H1 (cell line): ENCODE measurements at regions not wholly inside any gene's neighbourhood (a gene's known extent, or its start where the extent isn't known, plus 50 kb on each side); places are given as distances from the start of the nearest gene placed in this dataset.

ENCODE experiments used
- CTCF ChIA-PET: fragments of 300-600 bp; sonication (Branson Sonifier 250); formaldehyde crosslinking; loops from one replicate; lab custom pipeline; 2021; ENCODE audit not compliant: partially characterized antibody; lab: Charles Lee
- POLR2A ChIA-PET: fragments of 300-600 bp; sonication (Branson Sonifier 250); formaldehyde crosslinking; loops from one replicate; lab custom pipeline; 2021; ENCODE audit warnings: inconsistent platforms; ENCODE audit not compliant: partially characterized antibody; lab: Charles Lee
- DNase-seq, 2 experiments: peaks; one replicate each; pipeline versions ENCODE4 v3.0.0 to v3.0.0-alpha.2; 2010 to 2022; ENCODE audit warnings: low spot score in 2 of 2, low read depth in 1 of 2, mixed read lengths in 1 of 2
- FAIRE-seq: peaks from 2 replicates; lab custom pipeline; 2011; peaks lifted over from hg19 to GRCh38; lab: Jason Lieb, UNC
- H2AFZ ChIP-seq: 2 replicates; pipeline ENCODE4 v1.8.1; 2012; ENCODE audit warnings: low read length, inconsistent platforms
- H2AK5ac ChIP-seq: 2 replicates; pipeline ENCODE4 v1.6.1; 2013; ENCODE audit warnings: low read depth, low read length
- H2BK120ac ChIP-seq: replicated peaks from 2 replicates; pipeline ENCODE3; 2013; ENCODE audit warnings: low read depth, low read length, inconsistent platforms
- H2BK12ac ChIP-seq: 2 replicates; pipeline ENCODE4 v1.6.1; 2013; ENCODE audit warnings: low read depth, low read length
- H2BK15ac ChIP-seq: 2 replicates; pipeline ENCODE4 v1.6.1; 2013; ENCODE audit warnings: low read length
- H2BK20ac ChIP-seq: 2 replicates; pipeline ENCODE4 v1.6.1; 2013; ENCODE audit warnings: low read length
- H2BK5ac ChIP-seq: 2 replicates; pipeline ENCODE4 v1.6.1; 2013; ENCODE audit warnings: low read depth, low read length
- H3K14ac ChIP-seq: 2 replicates; pipeline ENCODE4 v1.6.1; 2013; ENCODE audit warnings: inconsistent platforms; ENCODE audit not compliant: insufficient read length
- H3K18ac ChIP-seq: 2 replicates; pipeline ENCODE4 v1.6.1; 2013; ENCODE audit warnings: low read length; ENCODE audit errors: extremely low read depth
- H3K23ac ChIP-seq: 2 replicates; pipeline ENCODE4 v1.6.1; 2013; ENCODE audit warnings: inconsistent platforms; ENCODE audit not compliant: insufficient read length
- H3K23me2 ChIP-seq: 2 replicates; pipeline ENCODE4 v1.6.1; 2013; ENCODE audit warnings: low read depth, low read length
- H3K27ac ChIP-seq: 2 replicates; pipeline ENCODE4 v1.6.1; 2011; ENCODE audit warnings: low read depth, low read length, inconsistent platforms
- H3K27me3 ChIP-seq, 4 experiments: replicated peaks in 1 of 4; 1 replicate in 1 of 4; 2 replicates in 3 of 4; pipeline versions ENCODE4 v1.6.1 to v1.8.1; 2011 to 2013; ENCODE audit warnings: low read length in 3 of 4, mild to moderate bottlenecking in 3 of 4, inconsistent platforms in 2 of 4, mixed read lengths in 2 of 4, moderate library complexity in 1 of 4; ENCODE audit not compliant: control insufficient read depth in 3 of 4, insufficient read depth in 3 of 4; ENCODE audit errors: extremely low read depth in 1 of 4
- H3K36me3 ChIP-seq, 4 experiments: 2 replicates each; pipeline versions ENCODE4 v1.6.1 to v1.8.1; 2011 to 2013; ENCODE audit warnings: mild to moderate bottlenecking in 4 of 4, low read length in 3 of 4, moderate library complexity in 2 of 4, control low read depth in 1 of 4, inconsistent platforms in 1 of 4; ENCODE audit not compliant: insufficient read depth in 4 of 4, control insufficient read depth in 2 of 4
- H3K4ac ChIP-seq: replicated peaks from 2 replicates; pipeline ENCODE3; 2013; ENCODE audit warnings: low read length, low read depth, mixed read lengths, inconsistent platforms; ENCODE audit not compliant: insufficient read length
- H3K4me1 ChIP-seq, 4 experiments: replicated peaks in 1 of 4; 1 replicate in 1 of 4; 2 replicates in 3 of 4; pipeline versions ENCODE4 v1.6.1 to v1.8.1; 2011 to 2013; ENCODE audit warnings: low read length in 3 of 4, inconsistent platforms in 2 of 4, mixed read lengths in 1 of 4; ENCODE audit not compliant: insufficient read depth in 4 of 4, control insufficient read depth in 3 of 4
- H3K4me2 ChIP-seq, 2 experiments: 2 replicates each; pipeline versions ENCODE4 v1.6.1 to v1.8.1; 2011 to 2013; ENCODE audit warnings: low read depth in 2 of 2, low read length in 2 of 2, control low read depth in 1 of 2, inconsistent platforms in 1 of 2, mild to moderate bottlenecking in 1 of 2; ENCODE audit not compliant: insufficient read depth in 1 of 2
- H3K4me3 ChIP-seq, 4 experiments: fragments of 200-600, 300-600 bp in 1 of 4; sonication (generic), shearing (Covaris generic), sonication (Bioruptor Twin) in 1 of 4; 2 replicates each; pipeline versions ENCODE4 v1.5.1 to v1.8.1; 2011 to 2016; ENCODE audit warnings: low read length in 4 of 4, low read depth in 3 of 4, control low read depth in 2 of 4, inconsistent platforms in 2 of 4, mild to moderate bottlenecking in 2 of 4, mixed read lengths in 1 of 4, moderate library complexity in 1 of 4; ENCODE audit not compliant: insufficient read depth in 2 of 4; ENCODE audit errors: extremely low read depth in 1 of 4
- H3K56ac ChIP-seq: replicated peaks from 2 replicates; pipeline ENCODE3; 2013; ENCODE audit warnings: low read depth, mild to moderate bottlenecking, mixed read lengths, low read length, inconsistent platforms; ENCODE audit not compliant: insufficient read length
- H3K79me1 ChIP-seq: 2 replicates; pipeline ENCODE4 v1.6.1; 2013; ENCODE audit warnings: low read depth, low read length, control low read depth
- H3K79me2 ChIP-seq, 2 experiments: 2 replicates each; pipeline versions ENCODE4 v1.6.1 to v1.8.1; 2012 to 2013; ENCODE audit warnings: low read length in 2 of 2, mild to moderate bottlenecking in 2 of 2, inconsistent platforms in 1 of 2; ENCODE audit not compliant: insufficient read depth in 2 of 2, control insufficient read depth in 1 of 2
- H3K9ac ChIP-seq, 4 experiments: replicated peaks in 1 of 4; 1 replicate in 1 of 4; 2 replicates in 3 of 4; pipeline versions ENCODE4 v1.6.1 to v1.8.1; 2011 to 2013; ENCODE audit warnings: low read depth in 3 of 4, low read length in 3 of 4, control low read depth in 2 of 4, mild to moderate bottlenecking in 2 of 4, moderate library complexity in 2 of 4, inconsistent platforms in 1 of 4; ENCODE audit errors: extremely low read depth in 1 of 4
- H3K9me3 ChIP-seq, 2 experiments: 2 replicates each; pipeline versions ENCODE4 v1.6.1 to v1.8.1; 2012 to 2013; ENCODE audit warnings: mild to moderate bottlenecking in 2 of 2, moderate library complexity in 2 of 2, control low read depth in 1 of 2, inconsistent platforms in 1 of 2, low read depth in 1 of 2, low read length in 1 of 2, mixed read lengths in 1 of 2; ENCODE audit not compliant: insufficient read depth in 2 of 2
- H4K20me1 ChIP-seq, 2 experiments: replicated peaks in 1 of 2; 2 replicates each; pipeline versions ENCODE3 to v1.8.1; 2011 to 2013; ENCODE audit warnings: inconsistent platforms in 2 of 2, low read length in 2 of 2, mild to moderate bottlenecking in 1 of 2; ENCODE audit not compliant: insufficient read depth in 2 of 2, control insufficient read depth in 1 of 2
- H4K5ac ChIP-seq: 2 replicates; pipeline ENCODE4 v1.6.1; 2013; ENCODE audit warnings: low read length, low read depth, mixed read lengths, inconsistent platforms; ENCODE audit not compliant: insufficient read length
- H4K8ac ChIP-seq: 2 replicates; pipeline ENCODE4 v1.8.0; 2013; ENCODE audit warnings: mild to moderate bottlenecking, moderate library complexity, low read length, inconsistent platforms; ENCODE audit not compliant: insufficient read depth; ENCODE audit errors: extremely low read depth
- H4K91ac ChIP-seq: replicated peaks from 2 replicates; pipeline ENCODE3; 2013; ENCODE audit warnings: low read length, mixed read lengths, inconsistent platforms; ENCODE audit not compliant: insufficient read length
- ASH2L ChIP-seq: fragments of 200-600, 300-600 bp; sonication (generic); IDR thresholded peaks from one replicate; pipeline ENCODE4 v1.7.1; 2017; ENCODE audit warnings: low read length
- CTBP2 ChIP-seq: IDR thresholded peaks from 2 replicates; pipeline ENCODE4 v1.7.0; 2011; ENCODE audit warnings: borderline replicate concordance, mild to moderate bottlenecking, moderate library complexity, mixed read lengths, low read length; ENCODE audit not compliant: insufficient read depth, insufficient read length
- HDAC6 ChIP-seq: IDR thresholded peaks from one replicate; pipeline ENCODE4 v1.7.1; 2012; ENCODE audit warnings: low read depth, mild to moderate bottlenecking, inconsistent platforms, low read length, moderate library complexity
- RFX5 ChIP-seq: IDR thresholded peaks from 2 replicates; pipeline ENCODE4 v1.6.1; 2011; ENCODE audit warnings: low read depth, low read length, improper control_type of control experiment, borderline replicate concordance
- SAP30 ChIP-seq: fragments of 300-600 bp; sonication (generic); IDR thresholded peaks from 2 replicates; pipeline ENCODE4 v1.7.1; 2012; ENCODE audit warnings: low read length, moderate library complexity, mild to moderate bottlenecking, inconsistent platforms; ENCODE audit not compliant: insufficient read depth, insufficient replicate concordance
- WGBS, 2 experiments: shearing (Covaris generic) in 1 of 2; methylation state at CpG; one replicate each; pipeline versions ENCODE4 v1.1.6 to v1.1.7; 2013 to 2015; ENCODE audit warnings: low lambda C conversion rate in 2 of 2, mixed read lengths in 2 of 2, inconsistent platforms in 1 of 2, low coverage in 1 of 2, missing lambda C conversion rate in 1 of 2; ENCODE audit not compliant: insufficient replicate concordance in 2 of 2, insufficient coverage in 1 of 2, insufficient read length in 1 of 2; ENCODE audit errors: extremely low coverage in 1 of 2, missing lambda C conversion rate in 1 of 2; 5-methylcytosine and 5-hydroxymethylcytosine counted together
- TF ChIP-seq, protein P1 (sequence below): IDR thresholded peaks from 2 replicates; pipeline ENCODE4 v1.6.1; 2012; ENCODE audit warnings: low read length, inconsistent platforms

DNA sequence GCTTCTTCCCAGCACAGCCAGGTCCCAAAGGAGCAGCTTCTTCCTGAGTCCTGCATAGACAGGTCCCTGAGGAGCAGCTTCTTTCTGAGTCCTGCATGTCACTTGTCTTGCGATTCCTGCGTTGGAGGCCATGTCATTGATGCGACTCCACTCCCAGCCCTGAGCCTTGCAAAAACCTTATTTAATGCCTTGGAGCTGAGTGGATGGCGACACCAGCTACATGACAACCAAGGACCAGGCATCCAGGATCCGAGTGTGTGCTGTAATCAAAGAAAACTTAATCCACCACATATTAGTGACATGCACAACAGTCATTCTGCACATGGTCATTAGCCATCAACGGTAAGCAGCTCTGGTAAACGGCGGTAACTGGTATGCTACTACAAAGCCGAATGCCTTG, 315.8 kb downstream of the TEX29 start:
- Histone ChIP-seq H3K18ac (no peak overlapping the region), H4K20me1 (no peaks in the 10 kb centered on the region), H3K36me3 (no peaks in the 10 kb centered on the region), H3K27ac (no peak overlapping the region), H3K23me2 (no peaks in the 10 kb centered on the region), H3K9me3 (no peaks in the 10 kb centered on the region), H3K27me3 (no peaks in the 10 kb centered on the region; a peak in 1 of 7 replicates), H2BK20ac (no peak overlapping the region), H2AFZ (no peak overlapping the region), H3K79me1 (no peaks in the 10 kb centered on the region), H3K23ac (no peak overlapping the region), H2BK15ac (no peak overlapping the region), H4K5ac (no peak overlapping the region), H2BK120ac (no peak overlapping the region), H2BK5ac (no peak overlapping the region), H2BK12ac (peak overlapping the region; percentile 1; the same call in 1 of the 2 replicates), H3K4me1 (peaks cover 5 to 28% (median 19%) of the 10 kb centered on the region in 4 experiments), H3K56ac (no peak overlapping the region), H4K91ac (no peak overlapping the region), H3K4me2 (no peak overlapping the region), H3K9ac (no peak overlapping the region), H3K4me3 (no peak overlapping the region), H4K8ac (no peak overlapping the region), H3K14ac (no peak overlapping the region), H3K79me2 (no peaks in the 10 kb centered on the region), H3K4ac (no peak overlapping the region), H2AK5ac (no peak overlapping the region)
- ChIA-PET POLR2A (no interaction called here), CTCF (interaction anchor here (0.8 to 1.2 kb wide), 2 partner anchors 10 to 33 kb away, joined by 3 read pairs; no protein-coding TSS in a partner anchor)
- FAIRE-seq (no peak), DNase-seq (no peak)
- WGBS, 2 experiments = 88% methylated on average over 9 of the region's 9 CpGs; no CpG with 5 or more reads in 1 of the 2 experiments
- TF ChIP-seq SAP30 (no peak), ASH2L (no peak), CTBP2 (no peak), HDAC6 (no peak), RFX5 (no peak)
- TF ChIP-seq, protein P1, sequence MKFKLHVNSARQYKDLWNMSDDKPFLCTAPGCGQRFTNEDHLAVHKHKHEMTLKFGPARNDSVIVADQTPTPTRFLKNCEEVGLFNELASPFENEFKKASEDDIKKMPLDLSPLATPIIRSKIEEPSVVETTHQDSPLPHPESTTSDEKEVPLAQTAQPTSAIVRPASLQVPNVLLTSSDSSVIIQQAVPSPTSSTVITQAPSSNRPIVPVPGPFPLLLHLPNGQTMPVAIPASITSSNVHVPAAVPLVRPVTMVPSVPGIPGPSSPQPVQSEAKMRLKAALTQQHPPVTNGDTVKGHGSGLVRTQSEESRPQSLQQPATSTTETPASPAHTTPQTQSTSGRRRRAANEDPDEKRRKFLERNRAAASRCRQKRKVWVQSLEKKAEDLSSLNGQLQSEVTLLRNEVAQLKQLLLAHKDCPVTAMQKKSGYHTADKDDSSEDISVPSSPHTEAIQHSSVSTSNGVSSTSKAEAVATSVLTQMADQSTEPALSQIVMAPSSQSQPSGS = no peak
